GM21528 (cell line): ENCODE measurements at regions not wholly inside any gene's neighbourhood (a gene's known extent, or its start where the extent isn't known, plus 50 kb on each side); places are given as distances from the start of the nearest gene placed in this dataset.
"Not testable (repeated sequence)": the region's sequence is repeated elsewhere in the genome, so short reads cannot be mapped to it uniquely, and the experiment has no call there.

ENCODE experiments used
- ATAC-seq: cut with Tn5 transposase; IDR thresholded peaks from one replicate; pipeline ENCODE4 v1.9.1; 2021; ENCODE audit warnings: mild to moderate bottlenecking, moderate library complexity; ENCODE audit not compliant: unreplicated experiment, low FRiP score

DNA sequence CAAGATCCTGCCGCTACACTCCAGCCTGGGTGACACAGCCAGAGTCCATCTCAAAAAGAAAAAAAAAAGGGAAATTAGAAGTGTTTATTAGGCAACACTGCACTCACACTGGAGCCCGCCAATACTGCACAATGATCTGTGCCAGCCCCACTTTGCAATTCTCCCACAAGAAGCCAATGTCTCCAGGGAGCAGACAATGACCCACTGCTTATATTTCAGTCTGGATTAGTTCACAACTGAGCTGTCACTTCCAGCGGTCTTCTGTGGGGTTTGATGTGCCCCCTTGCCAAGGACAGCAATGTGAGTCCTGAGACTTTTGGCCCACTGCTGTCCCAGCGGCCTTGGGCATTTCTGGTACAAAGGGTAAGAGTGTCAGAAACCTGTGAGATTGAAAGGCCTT lies 85.6 kb upstream of the PPM1B start:
- no peak for ATAC-seq

DNA sequence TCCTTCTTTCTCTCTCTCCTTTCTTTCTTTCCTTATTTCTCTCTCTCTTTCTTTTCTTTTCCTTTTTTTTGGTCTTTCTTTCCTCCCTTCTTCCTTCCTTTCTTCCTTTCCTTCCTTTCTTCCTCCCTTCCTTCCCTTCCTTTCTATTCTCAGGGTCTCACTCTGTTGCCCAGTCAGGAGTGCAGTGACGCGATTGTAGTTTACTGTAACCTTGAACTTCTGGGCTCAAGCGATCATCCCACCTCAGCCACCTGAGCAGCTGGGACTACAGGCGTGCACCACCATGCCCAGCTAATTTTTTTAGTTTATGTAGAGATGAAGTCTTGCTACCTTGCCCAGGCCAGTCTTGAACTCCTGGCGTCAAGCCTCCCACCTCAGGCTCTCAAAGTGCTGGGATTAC lies 83.8 kb upstream of the PPM1B start:
- ATAC-seq, result no peak

DNA sequence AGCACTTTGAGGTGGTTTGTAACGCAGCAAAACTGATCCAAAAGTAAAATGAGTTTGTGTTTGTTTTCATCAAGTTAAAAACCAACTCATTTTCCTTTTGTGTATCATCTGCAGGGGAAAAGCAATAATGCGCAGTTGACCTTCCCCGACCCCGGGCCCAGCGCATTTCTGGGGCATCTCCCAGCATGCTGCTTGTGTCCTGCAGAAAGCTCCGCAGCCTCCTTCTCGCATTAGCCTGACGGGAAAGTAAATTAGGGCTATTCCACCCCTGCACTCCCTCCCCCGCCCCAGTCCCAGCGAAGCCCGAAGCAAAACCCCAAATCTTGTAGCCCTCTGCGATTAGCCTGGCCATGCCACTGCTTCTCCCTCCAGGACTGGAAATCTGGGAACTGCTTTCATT lies 82.0 kb upstream of the PPM1B start:
- no peak for ATAC-seq

DNA sequence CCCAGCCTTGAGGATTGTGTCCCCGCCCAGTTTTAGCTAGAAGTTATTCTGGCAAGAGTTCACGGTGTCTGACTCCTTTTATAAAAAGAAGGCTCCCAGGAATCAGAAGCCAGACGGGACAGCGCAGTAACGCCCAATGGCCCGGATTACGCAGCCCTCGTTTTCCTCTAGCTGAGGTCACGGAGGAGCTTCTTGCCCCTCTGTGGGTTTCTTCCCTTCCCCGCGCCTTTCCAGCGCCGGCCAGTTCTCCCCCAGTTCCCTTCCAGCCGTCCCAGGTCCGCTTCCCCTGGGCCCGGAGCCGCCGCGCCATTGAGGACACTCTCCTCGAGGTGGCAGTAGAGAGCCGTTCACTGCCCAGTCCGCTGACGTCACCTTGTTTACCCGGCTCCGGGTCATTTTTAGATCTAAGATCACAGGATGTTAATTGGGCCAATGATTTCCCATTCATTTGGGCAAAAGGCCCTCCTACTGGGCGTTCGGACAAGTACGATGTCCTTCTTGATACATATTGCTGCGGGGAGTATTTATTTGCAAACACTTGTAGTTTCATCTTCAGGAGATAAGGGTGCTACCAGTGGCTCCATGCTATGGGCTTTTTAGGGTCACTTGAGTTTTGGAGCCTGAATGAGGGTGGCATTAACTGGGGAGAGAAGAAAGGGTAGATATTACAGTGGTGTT lies 81.5 kb upstream of the PPM1B start:
- no peak for ATAC-seq

DNA sequence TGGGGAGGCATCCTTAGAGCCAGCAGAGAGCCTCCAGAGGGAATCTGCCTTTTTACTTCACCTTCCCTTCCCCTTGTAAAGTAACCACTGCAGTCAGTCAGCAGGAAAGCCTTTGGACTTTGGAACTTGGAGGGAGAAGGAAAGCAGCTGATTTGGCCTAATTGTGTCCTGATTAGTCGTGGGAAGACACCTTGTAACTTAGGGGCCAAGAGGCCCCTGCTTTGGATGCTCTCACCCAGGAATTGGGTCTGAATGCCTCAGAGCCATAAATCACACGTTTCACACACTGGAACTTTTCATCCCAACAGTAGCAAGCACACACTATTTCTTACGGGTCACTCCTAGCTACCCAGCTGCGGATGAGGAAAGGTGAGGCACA lies 81.0 kb upstream of the PPM1B start:
- ATAC-seq, result no peak

DNA sequence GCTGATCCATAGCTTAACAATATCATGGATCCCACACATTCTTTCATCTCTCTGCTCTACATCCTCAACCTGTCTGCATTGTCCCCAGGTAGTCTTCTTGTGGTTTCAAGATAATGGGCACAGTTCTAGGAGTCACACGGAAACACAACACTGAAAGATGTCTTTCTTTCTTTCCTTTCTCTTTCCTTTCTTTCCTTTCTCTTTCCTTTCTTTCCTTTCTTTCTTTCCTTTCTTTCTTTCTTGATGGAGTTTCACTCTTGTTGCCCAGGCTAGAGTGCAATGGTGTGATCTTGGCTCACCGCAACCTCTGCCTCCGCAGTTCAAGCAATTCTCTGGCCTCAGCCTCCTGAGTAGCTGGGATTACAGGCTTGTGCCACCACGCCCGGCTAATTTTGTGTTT lies 76.2 kb upstream of the PPM1B start:
- not testable (repeated sequence) for ATAC-seq

DNA sequence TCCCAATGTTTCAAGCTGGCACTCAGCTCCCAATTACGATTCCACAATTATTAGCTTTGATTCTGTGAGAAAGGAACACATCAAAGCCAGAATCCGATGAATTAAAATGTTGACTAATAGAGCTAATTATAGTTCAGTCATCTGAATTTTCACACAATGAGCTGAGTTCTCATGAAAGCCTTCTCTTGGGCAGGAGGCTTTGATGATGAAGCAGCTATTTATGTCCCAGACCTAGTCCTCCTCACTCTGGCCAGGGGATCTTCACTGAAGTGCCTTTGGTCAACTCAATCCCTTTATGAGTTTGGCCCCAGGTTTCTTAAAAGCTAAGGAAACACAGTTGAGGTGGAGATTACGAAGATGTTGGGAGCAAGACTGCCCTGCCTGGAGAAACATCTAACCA lies 74.7 kb upstream of the PPM1B start:
- no peak for ATAC-seq

DNA sequence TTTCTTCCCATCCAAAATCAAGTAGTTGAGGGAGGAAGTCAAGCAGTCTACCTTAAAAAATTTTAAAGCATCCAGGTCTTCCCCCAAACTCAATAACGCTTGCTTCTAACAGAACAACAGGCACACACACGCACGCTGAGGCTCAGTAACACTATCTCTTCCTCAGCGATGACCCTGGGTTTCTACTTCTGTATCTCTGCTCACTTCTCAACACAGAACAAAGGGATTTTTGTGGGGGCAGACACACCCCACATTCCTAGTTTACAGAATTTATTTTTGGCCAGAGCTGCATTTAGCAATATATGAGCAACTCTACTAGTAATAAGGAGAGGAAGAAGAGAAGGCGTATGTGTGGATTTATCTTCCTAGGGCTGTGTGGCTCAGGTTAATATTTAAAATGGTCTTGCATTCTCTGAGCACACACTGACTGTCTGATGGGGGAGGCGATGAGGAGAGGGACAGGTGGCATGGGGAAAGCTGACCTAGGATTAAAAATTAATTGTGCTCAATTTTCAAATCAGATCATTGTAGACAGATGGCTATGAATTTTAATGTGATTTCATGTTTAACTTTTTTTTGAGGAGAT lies 71.3 kb upstream of the PPM1B start:
- no peak for ATAC-seq

DNA sequence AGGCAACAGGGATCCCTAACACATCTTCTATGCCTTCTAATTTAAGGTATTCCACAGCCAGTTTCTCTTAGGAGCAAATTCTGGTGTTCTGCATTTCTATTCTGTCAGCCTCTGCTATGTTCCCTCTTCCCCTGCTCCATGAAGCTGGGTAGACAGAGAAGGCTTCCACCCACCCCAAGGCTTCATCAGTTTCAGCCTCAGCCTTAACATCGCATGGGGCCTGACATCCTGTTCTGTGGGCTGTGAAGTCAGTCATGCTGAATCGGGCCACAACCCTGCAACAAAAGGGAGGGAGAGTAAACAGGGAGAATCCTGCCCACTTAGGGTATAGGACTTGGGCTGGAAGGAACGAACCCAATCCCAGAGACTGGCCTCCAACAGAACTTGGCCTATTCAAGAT lies 70.6 kb upstream of the PPM1B start:
- no peak for ATAC-seq

DNA sequence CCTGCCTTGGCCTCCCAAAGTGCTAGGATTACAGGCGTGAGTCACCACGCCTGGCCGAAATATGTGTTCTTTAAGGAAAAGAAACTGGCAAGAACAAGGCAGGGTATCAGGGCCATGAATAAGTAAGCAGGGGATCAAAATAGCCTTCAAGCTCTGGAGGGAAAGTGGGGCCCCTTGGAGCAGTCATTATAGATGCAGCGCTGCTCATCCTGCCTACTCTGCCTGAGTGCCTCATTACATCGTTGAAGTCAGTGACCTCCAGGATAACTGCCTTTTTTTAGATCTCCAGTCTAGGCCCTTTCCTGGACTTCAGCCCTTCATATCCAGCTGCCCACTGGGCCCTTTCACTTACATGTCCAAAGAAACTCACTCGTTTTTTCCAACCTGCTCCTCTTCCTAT lies 69.8 kb upstream of the PPM1B start:
- ATAC-seq, result no peak

DNA sequence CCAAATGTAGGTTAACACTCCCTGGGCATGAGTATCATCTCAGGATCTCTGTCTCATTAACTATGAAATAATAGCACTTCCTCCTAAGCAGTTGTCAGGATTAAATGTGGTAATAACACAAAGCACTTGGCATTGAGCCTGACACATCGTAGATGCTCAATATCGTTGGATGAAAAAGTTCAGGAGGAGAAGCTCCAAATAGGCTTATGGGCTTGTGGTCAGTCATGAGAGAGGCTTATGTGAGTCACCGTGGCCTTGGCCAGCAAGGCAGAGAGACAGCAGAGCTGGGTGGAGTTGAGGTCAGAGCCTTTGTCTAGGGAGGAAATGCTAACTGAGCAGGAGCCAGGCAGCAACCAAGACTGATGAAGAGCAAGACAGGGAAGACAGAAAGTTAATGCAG lies 68.3 kb upstream of the PPM1B start:
- ATAC-seq, result no peak

DNA sequence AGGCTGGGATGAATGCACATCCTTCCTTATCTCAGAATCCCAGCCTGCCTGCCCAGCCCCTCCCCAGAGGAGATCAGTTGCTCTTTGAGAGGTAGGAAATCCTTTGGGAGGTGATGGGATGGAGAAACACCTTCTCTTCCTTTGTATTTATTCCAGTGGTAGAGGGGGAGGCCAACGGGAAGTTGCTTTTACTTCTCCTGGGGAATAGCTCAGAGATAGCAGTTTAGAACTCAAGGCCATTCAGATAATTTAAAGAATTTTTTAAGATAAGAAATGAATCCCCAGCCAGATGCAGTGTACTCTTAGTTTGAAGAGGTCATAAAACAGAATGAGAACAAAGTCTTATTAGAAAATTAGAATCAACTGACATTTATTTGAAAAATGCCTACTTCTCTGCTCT lies 67.4 kb upstream of the PPM1B start:
- no peak for ATAC-seq

DNA sequence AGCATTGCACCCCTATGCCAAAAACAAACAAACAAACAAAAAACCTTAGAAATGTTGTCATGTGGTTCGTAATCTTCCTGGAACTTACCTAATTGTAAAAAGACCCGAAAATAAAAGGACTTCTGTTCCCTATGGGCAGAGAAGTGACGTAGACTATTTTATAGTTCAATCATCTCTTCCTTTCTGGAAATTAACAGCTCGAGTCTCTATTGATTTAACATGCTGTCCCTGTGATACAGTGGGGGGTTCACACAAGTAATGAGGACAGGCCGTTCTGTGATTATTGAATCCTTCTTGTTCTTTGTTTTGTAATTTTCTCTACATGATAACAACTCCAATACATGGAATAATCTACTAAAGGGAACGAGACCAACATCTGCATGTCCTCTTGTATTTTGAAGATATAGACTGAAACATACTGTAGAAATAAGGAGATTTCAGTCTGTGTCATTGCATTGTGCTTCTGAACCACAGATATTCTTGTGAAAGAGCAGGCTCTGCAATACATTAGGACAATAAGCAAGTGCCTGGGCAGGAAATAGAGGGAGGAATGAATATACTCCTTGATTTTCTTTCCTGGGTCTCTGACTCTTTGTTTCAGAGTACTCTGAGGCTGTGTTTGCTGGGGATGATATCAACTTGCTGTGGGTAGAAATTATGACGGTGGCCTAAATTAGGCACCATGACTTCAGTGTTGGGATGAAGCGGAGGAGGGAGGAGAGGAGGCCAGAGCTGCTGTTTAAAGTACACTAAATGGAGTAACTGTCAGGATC lies 65.7 kb upstream of the PPM1B start:
- ATAC-seq, result no peak

DNA sequence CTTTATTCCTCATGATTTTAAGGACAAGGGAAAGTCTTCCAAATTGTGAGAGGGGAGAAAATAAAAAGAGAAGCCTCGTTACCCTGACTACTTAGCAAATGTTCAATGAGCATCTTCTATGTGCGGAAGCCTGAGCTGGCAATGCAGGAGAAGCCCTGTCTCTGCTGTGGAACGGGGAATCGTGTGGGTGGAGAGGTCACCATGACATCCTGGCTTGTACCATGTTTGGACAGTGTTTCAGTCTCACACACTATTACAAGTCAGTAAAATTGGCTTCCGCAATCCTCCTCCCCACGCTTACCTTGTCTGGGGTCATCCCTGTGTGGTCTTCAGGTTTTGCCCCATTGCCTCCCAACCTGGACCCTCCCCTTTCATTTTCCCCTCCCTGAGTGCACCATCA lies 65.0 kb upstream of the PPM1B start:
- ATAC-seq, result no peak

DNA sequence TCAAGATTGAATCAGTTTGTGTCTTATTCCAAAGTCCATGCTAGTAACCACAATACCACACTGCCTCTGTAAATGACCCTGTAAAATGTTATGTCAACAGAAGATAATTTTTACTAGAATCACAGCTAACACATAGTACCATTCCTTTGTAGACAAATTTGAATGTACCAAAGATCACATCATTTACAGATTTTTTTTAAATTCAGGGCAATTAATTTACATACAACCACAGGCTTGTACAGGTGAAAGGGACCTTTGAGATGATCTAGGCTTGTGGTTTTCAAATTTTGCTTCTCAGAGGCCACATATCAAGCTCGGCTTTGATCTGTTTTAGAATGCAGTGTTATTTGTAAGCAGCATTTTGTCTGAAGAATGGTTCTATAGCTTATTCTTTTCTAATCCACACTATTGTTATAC lies 63.8 kb upstream of the PPM1B start:
- ATAC-seq, result no peak

DNA sequence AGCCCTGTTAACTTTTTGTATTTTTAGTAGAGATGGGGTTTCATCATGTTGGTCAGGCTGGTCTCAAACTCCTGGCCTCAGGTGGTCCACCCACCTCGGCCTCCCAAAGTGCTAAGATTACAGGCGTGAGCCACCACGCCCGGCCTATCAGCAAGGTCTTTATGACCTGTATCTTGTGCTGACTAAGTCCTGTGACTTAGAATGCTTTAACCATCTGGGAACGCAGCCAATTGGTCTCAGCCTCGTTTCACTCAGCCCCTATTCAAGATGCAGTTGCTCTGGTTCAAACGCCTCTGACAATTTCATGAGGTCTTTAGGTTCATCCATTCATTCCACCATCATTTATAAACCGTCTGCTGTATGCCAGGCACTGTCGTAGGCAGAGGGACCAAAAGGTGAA lies 62.2 kb upstream of the PPM1B start:
- ATAC-seq, result not testable (repeated sequence)

DNA sequence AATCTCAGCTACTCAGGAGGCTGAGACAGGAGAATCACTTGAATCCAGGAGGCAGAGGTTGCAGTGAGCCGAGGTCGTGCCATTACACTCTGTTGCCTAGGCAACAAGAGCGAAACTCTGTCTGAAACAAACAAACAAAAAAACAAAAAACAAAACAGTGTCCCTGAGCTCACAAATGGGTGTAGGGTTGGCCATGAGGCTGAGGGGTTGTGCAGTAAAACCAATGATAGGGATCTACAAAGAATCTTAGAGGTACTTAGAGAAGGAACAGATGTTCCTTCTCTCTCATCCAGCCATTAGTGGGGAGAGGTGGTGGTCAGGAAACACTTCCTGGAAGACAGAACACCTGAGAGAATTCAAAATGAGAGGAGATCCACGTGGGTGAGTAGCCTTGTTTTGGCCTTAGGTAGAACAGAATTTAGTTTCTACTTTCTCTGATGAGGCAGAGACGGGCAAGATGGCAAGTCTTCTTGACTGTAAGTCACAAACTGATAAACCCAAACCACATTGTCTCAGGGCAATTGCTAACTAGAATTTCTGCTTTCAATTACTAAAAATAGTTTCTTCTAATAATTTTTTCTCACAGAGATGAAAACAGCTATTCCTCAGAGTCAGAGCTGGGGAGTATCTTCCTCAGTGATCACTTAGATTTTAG lies 61.5 kb upstream of the PPM1B start:
- peak; percentile 84 for ATAC-seq

DNA sequence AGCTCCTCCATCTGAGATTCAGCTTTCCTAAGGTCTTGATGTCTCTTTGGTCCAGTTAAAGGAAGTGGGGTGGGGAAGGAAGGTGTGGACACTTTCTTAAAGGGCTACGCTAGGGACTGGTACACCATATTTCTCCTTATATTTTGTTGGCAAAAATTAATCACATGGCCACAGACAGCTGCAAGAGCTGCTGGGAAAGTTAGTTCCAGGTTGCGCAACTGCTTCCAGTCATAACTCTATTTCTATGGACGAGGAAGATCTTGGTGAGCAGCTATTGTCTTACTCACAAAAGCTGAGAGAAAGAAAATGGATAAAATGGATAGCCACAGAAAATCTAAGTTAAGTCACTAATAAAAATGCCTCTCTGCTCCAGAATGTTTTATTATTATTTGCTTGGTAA lies 60.7 kb upstream of the PPM1B start:
- no peak for ATAC-seq

DNA sequence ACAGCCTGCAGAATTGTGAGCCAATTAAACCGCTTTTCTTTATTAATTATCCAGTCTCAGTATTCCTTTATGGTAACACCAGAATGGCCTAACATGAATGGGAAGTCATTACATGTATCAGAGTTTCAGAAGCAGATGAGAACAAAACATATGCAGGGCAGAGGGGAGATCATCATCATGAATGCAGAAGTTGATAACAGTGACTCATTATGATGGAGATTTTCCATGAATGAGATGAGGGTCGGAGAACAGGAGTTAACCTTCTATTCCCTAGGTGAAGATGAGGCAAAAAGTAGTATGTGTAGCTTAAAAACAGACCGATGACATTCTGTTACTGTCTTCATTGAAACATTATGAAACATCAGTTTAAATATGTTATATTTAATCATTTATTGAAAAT lies 59.5 kb upstream of the PPM1B start:
- ATAC-seq, result no peak

DNA sequence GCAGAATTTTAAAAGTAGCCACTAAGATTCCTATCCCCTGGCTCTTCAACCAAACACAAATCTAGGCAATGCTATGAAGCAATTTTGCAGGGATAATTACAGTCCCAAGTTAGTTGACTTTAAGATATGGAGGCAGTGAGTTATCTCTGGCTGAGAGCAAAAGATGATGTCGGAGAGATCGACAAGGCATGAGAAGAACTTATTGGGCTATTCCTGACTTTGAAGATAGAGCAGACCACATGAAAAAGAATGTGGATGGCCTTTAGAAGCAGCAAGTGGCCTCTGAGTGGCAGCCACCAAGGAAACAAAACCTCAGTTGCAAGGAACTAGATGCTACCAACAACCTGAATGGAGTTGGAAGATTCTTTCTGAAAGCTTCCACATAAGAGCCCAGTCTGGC lies 58.2 kb upstream of the PPM1B start:
- no peak for ATAC-seq

DNA sequence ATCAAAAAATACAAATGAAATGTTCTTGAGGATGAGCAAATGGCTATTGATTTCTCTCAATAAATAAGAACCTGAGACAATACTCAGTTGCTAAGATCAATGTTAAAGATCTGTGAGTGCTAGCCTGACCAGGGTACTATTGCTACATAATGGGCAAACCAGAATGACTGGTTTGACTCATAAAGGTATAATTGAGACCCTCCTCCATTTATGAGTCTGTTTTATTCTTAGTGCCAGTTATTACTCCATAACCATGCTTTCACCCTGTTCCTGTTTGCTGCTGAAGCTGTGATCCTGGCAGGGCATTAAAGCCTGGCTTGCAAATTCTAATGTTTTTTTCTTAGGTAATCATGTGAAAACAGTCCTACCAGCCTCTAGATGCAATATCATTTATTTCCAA lies 56.6 kb upstream of the PPM1B start:
- no peak for ATAC-seq

DNA sequence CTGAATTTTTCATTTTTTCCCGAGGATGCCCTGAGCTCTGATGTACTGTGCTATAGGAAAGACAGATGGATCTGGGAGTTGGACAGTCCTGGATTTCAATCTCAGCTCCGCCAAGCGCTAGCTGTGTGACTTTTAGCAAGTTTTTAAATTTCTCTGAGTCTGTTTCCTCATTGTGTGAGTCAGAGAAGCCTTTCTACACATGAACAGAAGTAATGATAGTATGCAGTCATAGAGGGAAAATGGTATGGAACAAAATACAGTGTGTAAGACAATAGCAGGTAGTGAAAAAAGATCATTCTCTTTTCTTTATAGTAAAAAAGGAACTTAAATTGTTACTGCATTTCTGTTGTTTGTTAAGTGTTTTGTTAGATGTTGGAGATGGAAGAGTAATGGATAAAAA lies 52.4 kb upstream of the PPM1B start:
- ATAC-seq, result no peak
